Fibroblast of the conjunctiva (primary cell): ENCODE measurements at regions not wholly inside any gene's neighbourhood (a gene's known extent, or its start where the extent isn't known, plus 50 kb on each side); places are given as distances from the start of the nearest gene placed in this dataset.

ENCODE experiments used
- DNase-seq: peaks from one replicate; pipeline ENCODE4 v3.0.0-alpha.2; 2010; ENCODE audit warnings: low read depth

- DNase-seq: no peak
These were observed 307.7 kb downstream of the ARPP21 start for GRCh38 chr3:35946854-35947515.

- DNase-seq: no peak
These were observed 310.7 kb downstream of the ARPP21 start for GRCh38 chr3:35950021-35950420.

GRCh38 chr3:35954413-35954812 lies 315.1 kb downstream of the ARPP21 start:
- DNase-seq: no peak

- DNase-seq: peak; percentile 42
These were observed 326.6 kb downstream of the ARPP21 start for GRCh38 chr3:35965908-35966307.

- no peak for DNase-seq
These were observed 327.5 kb downstream of the ARPP21 start for GRCh38 chr3:35966629-35967464.

- no peak for DNase-seq
These were observed 328.8 kb downstream of the ARPP21 start for GRCh38 chr3:35968043-35968622.

- no peak for DNase-seq
These were observed 330.1 kb downstream of the ARPP21 start for GRCh38 chr3:35969406-35969805.

GRCh38 chr3:35970793-35971192 lies 331.5 kb downstream of the ARPP21 start:
- DNase-seq: no peak

- DNase-seq: no peak
These were observed 332.4 kb downstream of the ARPP21 start for GRCh38 chr3:35971686-35972085.

- DNase-seq: no peak
These were observed 335.5 kb downstream of the ARPP21 start for GRCh38 chr3:35974872-35975271.

GRCh38 chr3:35986161-35986560 lies 346.8 kb downstream of the ARPP21 start:
- DNase-seq: no peak

- no peak for DNase-seq
These were observed 348.1 kb downstream of the ARPP21 start for GRCh38 chr3:35987386-35987785.

- DNase-seq: no peak
These were observed 352.7 kb downstream of the ARPP21 start for GRCh38 chr3:35992041-35992440.

GRCh38 chr3:36011791-36012190 lies 368.5 kb upstream of the STAC start:
- no peak for DNase-seq

GRCh38 chr3:36013425-36013824 lies 366.9 kb upstream of the STAC start:
- DNase-seq: no peak

- no peak for DNase-seq
These were observed 355.1 kb upstream of the STAC start for GRCh38 chr3:36025232-36025631.

- no peak for DNase-seq
These were observed 347.9 kb upstream of the STAC start for GRCh38 chr3:36032180-36033047.

GRCh38 chr3:36058404-36059030 lies 321.8 kb upstream of the STAC start:
- no peak for DNase-seq

- DNase-seq: no peak
These were observed 319.4 kb upstream of the STAC start for GRCh38 chr3:36060950-36061349.

GRCh38 chr3:36063992-36064391 lies 316.3 kb upstream of the STAC start:
- DNase-seq: no peak

GRCh38 chr3:36065321-36065720 lies 315.0 kb upstream of the STAC start:
- no peak for DNase-seq

GRCh38 chr3:36075491-36075890 lies 304.8 kb upstream of the STAC start:
- DNase-seq: no peak
